SK-N-MC (cell line): ENCODE measurements at regions not wholly inside any gene's neighbourhood (a gene's known extent, or its start where the extent isn't known, plus 50 kb on each side); places are given as distances from the start of the nearest gene placed in this dataset.

Experiments
- DNase-seq: peaks from one replicate; pipeline ENCODE4 v3.0.0-alpha.2; 2011; ENCODE audit warnings: low read depth, low spot score
- H3K27ac ChIP-seq: fragments of 200-600 bp; sonication (generic); 2 replicates; pipeline ENCODE4 v1.5.1; 2016; ENCODE audit warnings: mixed run types
- H3K36me3 ChIP-seq: fragments of 200-600 bp; sonication (generic); 2 replicates; pipeline ENCODE4 v1.6.1; 2017; ENCODE audit warnings: antibody characterized with exemption, low read length, mixed read lengths; ENCODE audit not compliant: insufficient read depth
- H3K4me3 ChIP-seq: fragments of 200-600 bp; sonication (generic); 2 replicates; pipeline ENCODE4 v1.5.1; 2016
- H3K9ac ChIP-seq: fragments of 200-600 bp; sonication (generic); 2 replicates; pipeline ENCODE4 v1.8.0; 2017; ENCODE audit warnings: mixed run types, mixed read lengths; ENCODE audit not compliant: insufficient read length
- H3K9me3 ChIP-seq: fragments of 200-600 bp; sonication (generic); 2 replicates; pipeline ENCODE4 v1.6.1; 2017; ENCODE audit warnings: low read depth, mild to moderate bottlenecking, antibody characterized with exemption, low read length, moderate library complexity, mixed read lengths
- EZH2 ChIP-seq: fragments of 200-600 bp; sonication (generic); IDR thresholded peaks from one replicate; pipeline ENCODE4 v1.6.1; 2017; ENCODE audit warnings: antibody characterized with exemption
- FOXP2 ChIP-seq: optimal IDR thresholded peaks from 2 replicates; pipeline ENCODE3; 2011; ENCODE audit warnings: mild to moderate bottlenecking, moderate library complexity; ENCODE audit not compliant: insufficient read depth; ENCODE audit errors: extremely low read length, control extremely low read depth
- POLR2AphosphoS5 ChIP-seq: IDR thresholded peaks from 2 replicates; pipeline ENCODE4 v1.6.1; 2012; ENCODE audit warnings: mild to moderate bottlenecking, low read depth, low read length, borderline replicate concordance

- Histone ChIP-seq H3K36me3 (no peaks in the 10 kb centered on the region), H3K9me3 (no peaks in the 10 kb centered on the region), H3K4me3 (no peak overlapping the region), H3K27ac (no peak overlapping the region), H3K9ac (no peak overlapping the region)
- TF ChIP-seq POLR2AphosphoS5, result no peak
- TF ChIP-seq FOXP2, result no peak
- no peak for TF ChIP-seq EZH2
- DNase-seq, result no peak
Observed at GRCh38 chr2:147030966-147031720, 813.7 kb upstream of the ACVR2A start.

- no peak for DNase-seq
- Histone ChIP-seq H3K36me3 (no peaks in the 10 kb centered on the region), H3K4me3 (no peak overlapping the region), H3K27ac (no peak overlapping the region), H3K9me3 (no peaks in the 10 kb centered on the region), H3K9ac (no peak overlapping the region)
- TF ChIP-seq FOXP2 (no peak), POLR2AphosphoS5 (no peak), EZH2 (no peak)
Observed at GRCh38 chr2:147027436-147027835, 817.4 kb upstream of the ACVR2A start.

GRCh38 chr2:147026664-147027295, 818.0 kb upstream of the ACVR2A start:
- no peak for DNase-seq
- H3K27ac ChIP-seq, result no peak overlapping the region
- TF ChIP-seq FOXP2 (no peak), EZH2 (no peak), POLR2AphosphoS5 (no peak)

GRCh38 chr2:147025646-147026585, 818.9 kb upstream of the ACVR2A start:
- TF ChIP-seq EZH2 (no peak), POLR2AphosphoS5 (no peak), FOXP2 (no peak)
- H3K9me3 ChIP-seq, result no peaks in the 10 kb centered on the region
- no peak overlapping the region for H3K9ac ChIP-seq
- H3K4me3 ChIP-seq, result no peak overlapping the region
- H3K36me3 ChIP-seq, result no peaks in the 10 kb centered on the region
- no peak for DNase-seq
- no peak overlapping the region for H3K27ac ChIP-seq

More at GRCh38 chr2:147026664-147027295, 818.0 kb upstream of the ACVR2A start:
- no peaks in the 10 kb centered on the region for H3K9me3 ChIP-seq
- H3K36me3 ChIP-seq, result no peaks in the 10 kb centered on the region
- no peak overlapping the region for H3K9ac ChIP-seq
- no peak overlapping the region for H3K4me3 ChIP-seq

GRCh38 chr2:147019311-147019710, 825.5 kb upstream of the ACVR2A start:
- Histone ChIP-seq H3K4me3 (no peak overlapping the region), H3K9ac (no peak overlapping the region), H3K27ac (no peak overlapping the region), H3K9me3 (no peaks in the 10 kb centered on the region), H3K36me3 (no peaks in the 10 kb centered on the region)
- no peak for TF ChIP-seq FOXP2
- no peak for TF ChIP-seq EZH2
- TF ChIP-seq POLR2AphosphoS5, result no peak
- no peak for DNase-seq

GRCh38 chr2:147017951-147018645, 826.7 kb upstream of the ACVR2A start:
- H3K27ac ChIP-seq, result no peak overlapping the region
- H3K4me3 ChIP-seq, result no peak overlapping the region
- no peaks in the 10 kb centered on the region for H3K36me3 ChIP-seq
- TF ChIP-seq POLR2AphosphoS5 (no peak), FOXP2 (no peak), EZH2 (no peak)
- H3K9me3 ChIP-seq, result no peaks in the 10 kb centered on the region
- H3K9ac ChIP-seq, result no peak overlapping the region
- no peak for DNase-seq

GRCh38 chr2:147016181-147016580, 828.6 kb upstream of the ACVR2A start:
- DNase-seq, result no peak
- TF ChIP-seq EZH2 (no peak), FOXP2 (no peak)
- H3K9me3 ChIP-seq, result no peaks in the 10 kb centered on the region

GRCh38 chr2:147015591-147015990, 829.2 kb upstream of the ACVR2A start:
- Histone ChIP-seq H3K9ac (no peak overlapping the region), H3K36me3 (no peaks in the 10 kb centered on the region), H3K4me3 (no peak overlapping the region), H3K9me3 (no peaks in the 10 kb centered on the region), H3K27ac (no peak overlapping the region)
- TF ChIP-seq POLR2AphosphoS5, result no peak
- no peak for TF ChIP-seq FOXP2
- TF ChIP-seq EZH2, result no peak
- no peak for DNase-seq

More at GRCh38 chr2:147016181-147016580, 828.6 kb upstream of the ACVR2A start:
- H3K36me3 ChIP-seq, result no peaks in the 10 kb centered on the region
- no peak overlapping the region for H3K27ac ChIP-seq
- no peak overlapping the region for H3K4me3 ChIP-seq
- H3K9ac ChIP-seq, result no peak overlapping the region
